OCI-LY1 (cell line): ENCODE measurements at regions not wholly inside any gene's neighbourhood (a gene's known extent, or its start where the extent isn't known, plus 50 kb on each side); places are given as distances from the start of the nearest gene placed in this dataset.

Source experiments
- H2AFZ ChIP-seq: fragments of 200-600 bp; sonication (generic), shearing (Covaris generic); 2 replicates; pipeline ENCODE4 v1.6.0; 2014; ENCODE audit warnings: antibody characterized with exemption, mild to moderate bottlenecking, low read length
- H3F3A ChIP-seq: fragments of 200-600 bp; sonication (generic), shearing (Covaris generic); 2 replicates; pipeline ENCODE4 v1.6.0; 2014; ENCODE audit warnings: mild to moderate bottlenecking, antibody characterized with exemption, low read length, moderate library complexity; ENCODE audit not compliant: insufficient read depth
- H3K27ac ChIP-seq: fragments of 200-600 bp; sonication (generic); 2 replicates; pipeline ENCODE4 v1.5.1; 2014; ENCODE audit warnings: low read length, mixed run types, mild to moderate bottlenecking, low read depth; ENCODE audit not compliant: poor library complexity, severe bottlenecking
- H3K27me3 ChIP-seq: fragments of 200-600 bp; sonication (generic); 2 replicates; pipeline ENCODE4 v1.6.0; 2014; ENCODE audit warnings: antibody characterized with exemption, mild to moderate bottlenecking, low read length, moderate library complexity; ENCODE audit not compliant: insufficient read depth
- H3K36me3 ChIP-seq: fragments of 200-600 bp; sonication (generic); 2 replicates; pipeline ENCODE4 v1.6.1; 2014; ENCODE audit warnings: mild to moderate bottlenecking, antibody characterized with exemption, low read length, moderate library complexity, mixed read lengths; ENCODE audit not compliant: insufficient read depth
- H3K4me1 ChIP-seq: fragments of 200-600 bp; sonication (generic); 2 replicates; pipeline ENCODE4 v1.5.1; 2014; ENCODE audit warnings: mild to moderate bottlenecking, low read length, moderate library complexity; ENCODE audit not compliant: insufficient read depth, severe bottlenecking
- H3K4me2 ChIP-seq: fragments of 200-600 bp; sonication (generic), shearing (Covaris generic); 2 replicates; pipeline ENCODE4 v1.6.1; 2014; ENCODE audit warnings: low read length
- H3K4me3 ChIP-seq: fragments of 200-600 bp; sonication (generic); 2 replicates; pipeline ENCODE4 v1.5.1; 2014; ENCODE audit warnings: low read length, low read depth, mild to moderate bottlenecking, mixed read lengths; ENCODE audit not compliant: poor library complexity, severe bottlenecking
- H3K79me2 ChIP-seq: fragments of 200-600 bp; shearing (Covaris generic); 2 replicates; pipeline ENCODE4 v1.6.1; 2016; ENCODE audit warnings: mixed run types, low read length, mixed read lengths; ENCODE audit not compliant: insufficient read depth
- H3K9ac ChIP-seq: fragments of 200-600 bp; sonication (generic), shearing (Covaris generic); 2 replicates; pipeline ENCODE4 v1.6.1; 2014; ENCODE audit warnings: mild to moderate bottlenecking, low read length, mixed read lengths
- H3K9me2 ChIP-seq: fragments of 200-600 bp; sonication (generic), shearing (Covaris generic); 2 replicates; pipeline ENCODE4 v1.6.1; 2014; ENCODE audit warnings: low read depth, mild to moderate bottlenecking, low read length, mixed read lengths
- H3K9me3 ChIP-seq: fragments of 200-600 bp; shearing (Covaris generic); 2 replicates; pipeline ENCODE4 v1.6.1; 2014; ENCODE audit warnings: low read length, mixed read lengths
- H4K20me1 ChIP-seq: fragments of 200-600 bp; sonication (generic), shearing (Covaris generic); 2 replicates; pipeline ENCODE4 v1.6.0; 2016; ENCODE audit warnings: mild to moderate bottlenecking, low read length; ENCODE audit not compliant: insufficient read depth
- EZH2 ChIP-seq: fragments of 200-600 bp; sonication (generic), shearing (Covaris generic); IDR thresholded peaks from 2 replicates; pipeline ENCODE4 v1.8.0; 2017; ENCODE audit warnings: borderline replicate concordance, mixed run types, mild to moderate bottlenecking, antibody characterized with exemption, low read length, moderate library complexity, mixed read lengths
- TF ChIP-seq, protein P1 (sequence below): fragments of 200-600 bp; sonication (generic), shearing (Covaris generic); IDR thresholded peaks from 2 replicates; pipeline ENCODE4 v1.5.1; 2017; ENCODE audit warnings: mild to moderate bottlenecking, antibody characterized with exemption, low read length, moderate library complexity, mixed read lengths

DNA sequence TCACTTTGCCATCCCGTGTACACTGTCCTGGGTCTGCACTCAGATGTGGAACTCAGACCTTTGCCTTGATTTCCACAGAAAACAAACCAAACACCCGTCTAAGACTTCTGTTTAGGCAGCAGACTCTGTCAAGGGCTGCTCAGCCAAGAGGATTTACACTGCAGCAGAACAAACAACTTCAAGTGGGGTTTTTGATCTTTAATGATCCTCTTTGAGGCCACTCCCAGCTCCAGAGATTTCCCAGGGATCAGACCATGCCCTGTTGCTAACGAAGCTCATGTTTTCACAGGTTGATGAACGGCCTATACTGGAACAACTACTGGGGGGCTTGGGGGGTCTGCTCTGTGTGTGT, 52.5 kb upstream of the LGALSL start:
- no peaks in the 10 kb centered on the region for H3K36me3 ChIP-seq
- H3F3A ChIP-seq, result no peaks in the 10 kb centered on the region
- no peaks in the 10 kb centered on the region for H3K9me3 ChIP-seq
- no peak overlapping the region for H3K4me2 ChIP-seq
- no peak overlapping the region for H3K27ac ChIP-seq
- TF ChIP-seq EZH2, result no peak
- TF ChIP-seq, protein P1, sequence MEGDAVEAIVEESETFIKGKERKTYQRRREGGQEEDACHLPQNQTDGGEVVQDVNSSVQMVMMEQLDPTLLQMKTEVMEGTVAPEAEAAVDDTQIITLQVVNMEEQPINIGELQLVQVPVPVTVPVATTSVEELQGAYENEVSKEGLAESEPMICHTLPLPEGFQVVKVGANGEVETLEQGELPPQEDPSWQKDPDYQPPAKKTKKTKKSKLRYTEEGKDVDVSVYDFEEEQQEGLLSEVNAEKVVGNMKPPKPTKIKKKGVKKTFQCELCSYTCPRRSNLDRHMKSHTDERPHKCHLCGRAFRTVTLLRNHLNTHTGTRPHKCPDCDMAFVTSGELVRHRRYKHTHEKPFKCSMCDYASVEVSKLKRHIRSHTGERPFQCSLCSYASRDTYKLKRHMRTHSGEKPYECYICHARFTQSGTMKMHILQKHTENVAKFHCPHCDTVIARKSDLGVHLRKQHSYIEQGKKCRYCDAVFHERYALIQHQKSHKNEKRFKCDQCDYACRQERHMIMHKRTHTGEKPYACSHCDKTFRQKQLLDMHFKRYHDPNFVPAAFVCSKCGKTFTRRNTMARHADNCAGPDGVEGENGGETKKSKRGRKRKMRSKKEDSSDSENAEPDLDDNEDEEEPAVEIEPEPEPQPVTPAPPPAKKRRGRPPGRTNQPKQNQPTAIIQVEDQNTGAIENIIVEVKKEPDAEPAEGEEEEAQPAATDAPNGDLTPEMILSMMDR, result no peak
- H3K4me3 ChIP-seq, result no peak overlapping the region
- no peaks in the 10 kb centered on the region for H3K79me2 ChIP-seq
- H3K9me2 ChIP-seq, result no peaks in the 10 kb centered on the region
- H3K4me1 ChIP-seq, result peaks cover 10% of the 10 kb centered on the region
- H4K20me1 ChIP-seq, result no peaks in the 10 kb centered on the region
- H2AFZ ChIP-seq, result no peak overlapping the region
- no peak overlapping the region for H3K9ac ChIP-seq
- H3K27me3 ChIP-seq, result peaks cover 4% of the 10 kb centered on the region

DNA sequence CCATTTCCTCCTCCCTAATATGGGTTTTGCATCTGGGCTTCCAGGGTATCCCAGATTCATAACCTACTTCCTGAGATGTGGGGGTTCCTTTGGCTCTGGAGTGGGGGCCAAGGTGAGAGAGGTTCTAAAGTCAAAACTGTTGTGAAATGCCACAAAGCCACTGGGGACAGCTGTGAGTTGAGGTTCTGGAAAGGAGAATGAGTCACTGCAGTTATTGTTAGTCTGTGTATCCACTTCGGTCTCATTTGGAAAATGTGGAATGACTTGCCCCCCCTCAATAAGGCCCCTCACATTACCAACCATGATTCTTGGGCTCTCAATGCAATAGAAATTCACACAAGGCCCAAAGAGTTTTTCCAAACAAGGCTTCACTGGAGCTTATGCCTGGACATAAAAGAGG, 51.1 kb upstream of the LGALSL start:
- H3K4me1 ChIP-seq, result peaks cover 10% of the 10 kb centered on the region
- H4K20me1 ChIP-seq, result no peaks in the 10 kb centered on the region
- H3K4me2 ChIP-seq, result no peak overlapping the region
- peaks cover 4% of the 10 kb centered on the region for H3K27me3 ChIP-seq
- H3K79me2 ChIP-seq, result no peaks in the 10 kb centered on the region
- H3K9me3 ChIP-seq, result no peaks in the 10 kb centered on the region; the same call in 1 of the 2 replicates
- H3K36me3 ChIP-seq, result no peaks in the 10 kb centered on the region; the same call in 1 of the 2 replicates
- no peak overlapping the region for H3K9ac ChIP-seq
- H3K9me2 ChIP-seq, result no peaks in the 10 kb centered on the region
- no peak overlapping the region for H3K4me3 ChIP-seq
- TF ChIP-seq, protein P1, result no peak
- TF ChIP-seq EZH2, result no peak
- H3F3A ChIP-seq, result no peaks in the 10 kb centered on the region
- no peak overlapping the region for H2AFZ ChIP-seq
- no peak overlapping the region for H3K27ac ChIP-seq

DNA sequence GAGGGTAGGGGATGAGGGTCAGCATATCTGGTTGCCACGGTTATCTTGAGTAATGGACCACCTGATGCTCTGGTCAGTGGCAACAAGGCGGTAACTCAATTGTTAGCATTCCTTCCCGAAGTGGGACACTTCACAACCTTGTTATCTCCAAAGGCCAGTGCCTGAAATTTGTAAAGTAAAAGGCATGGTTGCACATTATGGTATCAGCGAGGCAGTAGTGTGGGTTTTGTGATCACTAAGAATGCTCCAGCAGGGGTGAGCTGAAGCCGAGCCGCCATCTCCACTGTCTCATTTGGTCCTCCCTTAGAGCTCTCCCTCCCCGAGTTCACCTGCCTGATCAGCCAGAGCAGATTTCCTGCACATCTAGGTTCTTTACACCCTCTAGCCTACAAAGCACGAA, 50.5 kb upstream of the LGALSL start:
- Histone ChIP-seq H3K4me3 (no peak overlapping the region), H3K27me3 (peaks cover 4% of the 10 kb centered on the region), H3K9me2 (no peaks in the 10 kb centered on the region), H3K27ac (no peak overlapping the region), H3K36me3 (no peaks in the 10 kb centered on the region; the same call in 1 of the 2 replicates), H3K4me2 (no peak overlapping the region), H3F3A (no peaks in the 10 kb centered on the region), H3K4me1 (peaks cover 10% of the 10 kb centered on the region), H3K9me3 (peaks cover 2% of the 10 kb centered on the region; the same call in 1 of the 2 replicates), H3K79me2 (no peaks in the 10 kb centered on the region), H3K9ac (no peak overlapping the region), H2AFZ (no peak overlapping the region), H4K20me1 (no peaks in the 10 kb centered on the region)
- TF ChIP-seq, protein P1, result no peak
- TF ChIP-seq EZH2, result no peak
